ENCODE measurements at regions not wholly inside any gene's neighbourhood (a gene's known extent, or its start where the extent isn't known, plus 50 kb on each side); places are given as distances from the start of the nearest gene placed in this dataset.
"Not testable (repeated sequence)": the region's sequence is repeated elsewhere in the genome, so short reads cannot be mapped to it uniquely, and the experiment has no call there.

DNA sequence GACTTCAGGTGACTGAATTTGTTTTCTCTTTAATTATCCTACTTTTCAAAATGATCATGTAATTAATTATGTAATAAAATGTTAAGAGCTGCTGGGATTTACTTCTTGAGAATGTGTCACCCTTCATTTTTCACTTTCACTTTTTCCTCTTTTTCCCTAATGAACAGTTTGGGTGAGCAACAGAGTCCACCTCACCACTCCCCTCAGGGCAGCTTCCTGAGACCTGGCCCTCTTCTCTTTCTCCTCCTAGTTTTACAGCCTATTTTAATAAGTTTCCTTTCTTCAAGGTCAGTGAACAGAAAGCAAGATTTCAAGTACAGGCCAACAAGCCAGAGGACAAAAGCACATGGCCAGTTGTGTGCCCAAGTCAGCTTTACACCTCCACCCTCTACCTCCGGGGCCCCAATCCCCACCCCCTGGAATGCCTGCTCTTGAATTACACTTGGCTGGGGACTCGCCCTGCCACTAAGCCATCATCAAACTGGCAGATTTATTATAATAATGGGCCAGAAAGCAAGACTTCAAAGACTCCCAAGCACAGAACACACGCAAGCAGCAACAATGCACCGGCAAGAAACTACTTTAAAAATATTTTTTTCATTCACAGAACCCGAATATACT, 143.1 kb upstream of the VOPP1 start:
- H3K9me3 Mint-ChIP-seq; H3K27ac Mint-ChIP-seq; H3K4me3 Mint-ChIP-seq; CTCF ChIA-PET; H3K27me3 Mint-ChIP-seq; POLR2A ChIA-PET; H3K4me1 Mint-ChIP-seq; H3K36me3 Mint-ChIP-seq (ENCODE audit: low read depth); DNase-seq: not testable (repeated sequence)

GRCh38 chr7:55714370-55714769, 142.1 kb upstream of the VOPP1 start:
- H3K27ac Mint-ChIP-seq, POLR2A ChIA-PET, H3K27me3 Mint-ChIP-seq: not testable (repeated sequence)

GRCh38 chr7:55710312-55710711, 138.0 kb upstream of the VOPP1 start:
- H3K4me3 Mint-ChIP-seq; CTCF ChIA-PET; H3K9me3 Mint-ChIP-seq; H3K27me3 Mint-ChIP-seq; H3K36me3 Mint-ChIP-seq (ENCODE audit: low read depth); H3K4me1 Mint-ChIP-seq; H3K27ac Mint-ChIP-seq; DNase-seq; POLR2A ChIA-PET: not testable (repeated sequence)

More at GRCh38 chr7:55714370-55714769, 142.1 kb upstream of the VOPP1 start:
- H3K36me3 Mint-ChIP-seq (ENCODE audit: low read depth); H3K4me3 Mint-ChIP-seq; DNase-seq; CTCF ChIA-PET; H3K4me1 Mint-ChIP-seq; H3K9me3 Mint-ChIP-seq: not testable (repeated sequence)

DNA sequence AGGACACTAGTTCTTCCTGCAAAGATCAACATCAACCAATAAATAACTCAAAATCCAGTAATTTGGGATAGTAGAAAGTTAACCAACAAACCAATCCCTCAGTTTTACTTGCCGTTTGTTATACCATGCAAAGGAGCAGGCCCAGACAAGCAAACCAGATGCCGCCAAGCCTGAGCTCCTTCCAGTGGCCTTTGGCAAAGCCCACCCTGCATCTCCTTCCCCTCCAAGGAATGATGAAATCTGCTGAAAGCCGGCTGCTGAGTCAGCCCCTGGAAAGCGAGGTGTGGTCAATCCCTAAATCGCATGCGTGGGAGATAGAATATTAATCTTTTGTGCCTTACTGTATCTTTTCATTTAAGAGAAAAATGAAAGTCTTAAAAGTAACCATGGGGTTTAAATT, 135.7 kb upstream of the VOPP1 start:
- H3K4me3 Mint-ChIP-seq; H3K36me3 Mint-ChIP-seq (ENCODE audit: low read depth); CTCF ChIA-PET; POLR2A ChIA-PET; H3K4me1 Mint-ChIP-seq; DNase-seq; H3K27me3 Mint-ChIP-seq; H3K9me3 Mint-ChIP-seq; H3K27ac Mint-ChIP-seq: not testable (repeated sequence)

DNA sequence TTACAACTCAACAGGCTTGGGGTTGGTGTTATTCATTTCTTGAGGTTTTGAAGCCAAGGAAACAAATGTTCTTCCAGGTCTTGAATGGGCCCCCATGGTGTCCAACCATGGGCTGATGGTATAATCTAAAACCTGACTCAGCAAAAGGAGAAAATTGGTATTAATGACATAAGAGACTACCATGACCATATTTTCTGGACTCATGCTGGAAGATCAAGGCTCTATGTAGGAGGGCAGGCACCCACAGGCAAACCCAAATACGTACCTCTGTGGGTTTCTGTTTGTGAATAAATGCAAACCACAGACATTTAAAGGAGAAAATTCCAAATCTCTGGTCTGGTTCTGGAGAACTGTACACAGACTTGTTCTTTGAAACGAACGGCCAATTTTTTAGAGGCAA, 135.1 kb upstream of the VOPP1 start:
- H3K9me3 Mint-ChIP-seq; H3K27ac Mint-ChIP-seq; CTCF ChIA-PET; DNase-seq; H3K36me3 Mint-ChIP-seq (ENCODE audit: low read depth); H3K4me3 Mint-ChIP-seq; H3K27me3 Mint-ChIP-seq; H3K4me1 Mint-ChIP-seq; POLR2A ChIA-PET: not testable (repeated sequence)

DNA sequence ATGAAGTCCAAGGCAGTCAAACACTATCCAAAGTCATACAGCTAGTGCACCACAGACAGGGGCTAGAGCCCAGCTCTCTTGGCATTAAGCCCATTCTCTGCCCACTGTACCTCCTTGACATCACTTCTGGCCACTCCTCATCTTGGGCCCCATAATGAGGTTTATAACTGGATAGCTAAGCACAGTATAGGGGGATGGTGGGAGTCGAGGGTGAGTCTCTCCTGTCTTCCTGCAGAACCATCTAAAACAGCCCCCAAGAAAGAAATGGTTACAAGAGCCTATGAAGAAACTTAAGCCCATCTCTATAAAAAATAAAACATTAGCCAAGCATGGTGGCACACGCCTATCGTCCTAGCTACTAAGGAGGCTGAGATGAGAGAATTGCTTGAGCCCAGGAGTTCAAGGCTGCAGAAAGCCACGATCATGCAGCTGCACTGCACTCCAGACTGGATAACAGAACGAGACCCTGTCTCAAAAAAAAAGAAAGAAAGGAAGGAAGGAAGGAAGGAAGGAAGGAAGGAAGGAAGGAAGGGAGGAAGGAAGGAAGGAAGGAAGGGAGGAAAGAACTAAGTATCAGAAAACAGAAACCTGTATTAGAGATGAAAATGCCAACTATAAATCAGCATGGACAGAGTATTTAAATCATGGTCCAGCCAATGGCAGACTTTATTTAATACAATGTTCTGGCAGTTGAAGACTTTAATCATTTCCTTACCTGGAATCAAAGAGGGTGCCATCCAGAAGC, 134.3 kb upstream of the VOPP1 start:
- H3K27me3 Mint-ChIP-seq; CTCF ChIA-PET; H3K36me3 Mint-ChIP-seq (ENCODE audit: low read depth); H3K27ac Mint-ChIP-seq; H3K4me1 Mint-ChIP-seq; POLR2A ChIA-PET; H3K4me3 Mint-ChIP-seq; H3K9me3 Mint-ChIP-seq; DNase-seq: not testable (repeated sequence)

DNA sequence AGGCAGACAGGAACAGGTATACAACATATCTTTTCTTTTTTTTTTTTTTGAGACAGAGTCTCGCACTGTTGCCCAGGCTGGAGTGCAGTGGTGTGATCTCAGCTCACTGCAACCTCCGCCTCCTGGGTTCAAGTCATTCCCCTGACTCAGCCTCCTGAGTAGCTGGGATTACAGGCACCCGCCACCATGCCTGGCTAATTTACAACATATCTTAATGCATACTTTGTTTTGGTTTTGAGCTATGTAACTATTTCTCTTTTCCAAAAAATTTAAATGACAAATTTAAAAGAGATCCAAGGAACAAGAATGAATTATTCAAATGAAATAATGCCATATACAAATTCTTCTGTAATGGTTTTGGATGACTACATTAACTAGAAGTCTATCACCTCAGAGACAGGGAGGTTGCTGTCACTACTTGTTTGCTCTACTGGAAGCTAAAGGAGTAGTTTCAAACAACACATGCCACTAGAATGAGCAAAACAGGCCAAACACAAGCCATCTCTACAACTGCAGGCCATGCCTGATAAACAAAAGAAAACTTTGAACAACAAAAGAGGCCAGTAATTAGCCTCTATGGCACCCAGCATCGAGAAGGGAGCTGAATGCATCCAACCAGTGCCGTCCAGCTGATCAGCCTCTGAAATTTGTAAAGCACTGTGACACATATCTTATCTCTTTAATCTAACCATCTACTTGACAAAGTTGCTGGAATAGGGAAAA, 133.6 kb upstream of the VOPP1 start:
- H3K27ac Mint-ChIP-seq; H3K4me3 Mint-ChIP-seq; H3K27me3 Mint-ChIP-seq; POLR2A ChIA-PET; H3K9me3 Mint-ChIP-seq; H3K36me3 Mint-ChIP-seq (ENCODE audit: low read depth); CTCF ChIA-PET; H3K4me1 Mint-ChIP-seq; DNase-seq: not testable (repeated sequence)

DNA sequence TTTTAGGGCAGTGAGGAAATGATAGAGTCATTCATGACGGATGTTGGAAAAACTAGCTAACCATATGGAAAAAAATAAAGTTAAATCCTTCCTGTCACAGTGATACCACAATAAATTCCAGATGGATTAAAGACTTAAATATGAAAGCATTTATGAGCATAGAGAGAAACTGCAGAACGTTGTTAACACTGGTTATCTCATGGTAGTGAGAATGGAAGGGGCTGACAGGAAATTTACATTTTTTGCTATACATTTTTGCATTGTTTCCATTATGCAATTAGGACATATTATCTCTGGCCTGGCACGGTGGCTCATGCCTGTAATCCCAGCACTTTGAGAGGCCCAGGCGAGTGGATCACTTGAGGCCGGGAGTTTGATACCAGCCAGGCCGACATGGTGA, 130.5 kb upstream of the VOPP1 start:
- CTCF ChIA-PET; H3K27ac Mint-ChIP-seq; H3K27me3 Mint-ChIP-seq; H3K36me3 Mint-ChIP-seq (ENCODE audit: low read depth); H3K4me1 Mint-ChIP-seq; DNase-seq; H3K9me3 Mint-ChIP-seq; POLR2A ChIA-PET; H3K4me3 Mint-ChIP-seq: not testable (repeated sequence)

DNA sequence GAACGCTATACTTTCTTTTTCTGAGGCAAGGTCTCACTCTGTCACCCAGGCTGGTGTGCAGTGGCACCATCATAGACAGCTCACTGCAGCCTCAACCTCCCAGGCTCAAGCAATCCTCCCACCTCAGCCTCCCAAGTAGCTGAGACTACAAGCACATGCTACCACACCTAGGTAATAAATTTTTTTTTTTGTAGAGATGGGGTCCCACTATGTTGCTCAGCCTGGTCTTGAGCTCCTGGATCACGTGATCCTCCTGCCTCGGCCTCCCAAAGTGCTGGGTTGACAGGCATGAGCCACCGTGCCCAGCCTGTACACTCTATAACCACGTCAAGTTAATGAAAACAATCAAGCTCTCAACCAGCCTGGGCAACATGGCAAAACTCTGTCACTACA, 127.1 kb upstream of the VOPP1 start:
- H3K4me3 Mint-ChIP-seq; H3K9me3 Mint-ChIP-seq; POLR2A ChIA-PET; H3K4me1 Mint-ChIP-seq; CTCF ChIA-PET; H3K36me3 Mint-ChIP-seq (ENCODE audit: low read depth); H3K27ac Mint-ChIP-seq; H3K27me3 Mint-ChIP-seq; DNase-seq: not testable (repeated sequence)

DNA sequence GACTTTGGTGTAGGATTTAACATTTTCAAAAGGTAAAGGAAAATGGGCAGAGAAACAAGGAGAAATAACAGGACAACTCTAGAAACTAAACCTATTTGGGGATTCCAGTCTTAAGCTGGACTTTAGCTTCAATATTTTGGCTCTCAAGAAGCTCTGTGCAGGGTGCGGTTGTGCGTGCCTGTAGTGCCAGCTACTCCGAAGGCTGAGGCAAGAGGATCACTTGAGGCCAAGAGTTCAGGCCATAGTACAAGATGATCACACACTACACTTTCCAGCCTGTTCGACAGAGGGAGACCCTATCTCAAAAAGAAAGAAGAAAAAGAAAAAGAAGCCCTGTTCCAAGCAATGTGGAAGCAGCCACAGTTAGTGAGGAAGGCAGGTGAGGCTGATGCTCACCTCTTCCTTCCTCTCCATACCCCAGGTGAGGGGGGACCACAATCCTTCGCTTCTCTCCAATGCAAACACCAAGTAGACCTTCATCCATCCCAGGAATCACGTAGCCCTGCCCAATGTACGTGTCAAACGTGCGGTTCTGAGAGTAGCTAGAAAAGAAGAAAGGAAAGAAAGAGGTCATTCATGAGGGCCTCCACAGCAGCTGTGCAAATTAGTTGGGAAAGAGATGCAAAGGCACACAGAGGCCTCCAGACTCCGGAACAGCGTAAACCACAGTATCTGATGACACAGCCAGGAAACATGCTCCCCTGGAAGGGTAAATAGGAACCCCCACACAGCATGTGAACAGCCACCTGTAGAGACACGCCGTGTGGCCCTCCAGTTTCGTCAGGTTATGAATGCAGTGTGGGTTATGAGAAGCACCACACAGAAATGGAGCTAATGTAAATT, 126.5 kb upstream of the VOPP1 start:
- H3K27me3 Mint-ChIP-seq; DNase-seq; CTCF ChIA-PET; POLR2A ChIA-PET; H3K9me3 Mint-ChIP-seq; H3K4me3 Mint-ChIP-seq; H3K36me3 Mint-ChIP-seq (ENCODE audit: low read depth); H3K4me1 Mint-ChIP-seq; H3K27ac Mint-ChIP-seq: not testable (repeated sequence)

GRCh38 chr7:55695893-55696701, 123.8 kb upstream of the VOPP1 start:
- H3K4me1 Mint-ChIP-seq; H3K27ac Mint-ChIP-seq; H3K4me3 Mint-ChIP-seq; H3K27me3 Mint-ChIP-seq; DNase-seq; CTCF ChIA-PET; H3K9me3 Mint-ChIP-seq; POLR2A ChIA-PET; H3K36me3 Mint-ChIP-seq (ENCODE audit: low read depth): not testable (repeated sequence)

DNA sequence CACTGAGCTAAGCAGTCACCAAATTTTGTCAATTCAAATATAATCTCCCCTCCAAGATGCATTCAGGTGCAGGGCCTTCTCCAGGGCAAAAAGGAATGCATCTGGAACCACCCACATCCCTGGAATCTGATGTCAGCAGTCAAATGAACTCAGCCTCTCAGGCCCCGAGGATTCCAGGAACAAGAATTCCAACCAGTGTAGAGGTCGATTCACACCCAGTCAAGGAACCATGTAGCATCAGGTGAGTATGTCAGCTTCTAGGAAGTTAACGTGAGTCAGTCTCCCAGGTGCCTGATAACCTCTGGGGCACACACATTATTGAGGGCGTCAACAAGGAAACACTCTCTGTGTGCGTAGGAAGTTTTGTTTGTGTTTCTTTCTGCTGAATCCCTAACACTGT, 122.2 kb upstream of the VOPP1 start:
- CTCF ChIA-PET; POLR2A ChIA-PET; DNase-seq; H3K36me3 Mint-ChIP-seq (ENCODE audit: low read depth); H3K4me3 Mint-ChIP-seq; H3K27me3 Mint-ChIP-seq; H3K9me3 Mint-ChIP-seq; H3K27ac Mint-ChIP-seq; H3K4me1 Mint-ChIP-seq: not testable (repeated sequence)

All from activated CD4-positive, alpha-beta memory T cell treated with anti-CD3 and anti-CD28 coated beads, Interleukin-2, amount 10 ng/mL, durations not matched to agents 7 days and 5 days (primary cell).